Muscle layer of duodenum (tissue), 2 donors: ENCODE measurements at regions not wholly inside any gene's neighbourhood (a gene's known extent, or its start where the extent isn't known, plus 50 kb on each side); places are given as distances from the start of the nearest gene placed in this dataset.
A peak's percentile ranks its signal among the peaks of the same experiment; 100 is the strongest.

Experiments used
- H3K27ac ChIP-seq: one replicate; pipeline ENCODE4 v1.7.0; 2013; ENCODE audit warnings: mild to moderate bottlenecking, low read length
- H3K27me3 ChIP-seq: one replicate; pipeline ENCODE4 v1.7.0; 2013; ENCODE audit warnings: low read depth, mild to moderate bottlenecking, control low read depth, low read length
- H3K36me3 ChIP-seq, 2 donors: one replicate each; pipeline ENCODE4 v1.7.0; 2013; ENCODE audit warnings: low read length in 2 of 2, control low read depth in 1 of 2, mild to moderate bottlenecking in 1 of 2; ENCODE audit not compliant: insufficient read depth in 2 of 2, control insufficient read depth in 1 of 2
- H3K4me1 ChIP-seq, 2 donors: one replicate each; pipeline ENCODE4 v1.7.0; 2013; ENCODE audit warnings: low read length in 2 of 2, mild to moderate bottlenecking in 2 of 2, control low read depth in 1 of 2, moderate library complexity in 1 of 2; ENCODE audit not compliant: insufficient read depth in 2 of 2, control insufficient read depth in 1 of 2
- H3K4me3 ChIP-seq, 2 donors: one replicate each; pipeline ENCODE4 v1.7.0; 2013; ENCODE audit warnings: low read length in 2 of 2, low read depth in 1 of 2, mild to moderate bottlenecking in 1 of 2
- H3K9me3 ChIP-seq, 2 donors: one replicate each; pipeline ENCODE4 v1.7.0; 2013; ENCODE audit warnings: low read length in 2 of 2, control low read depth in 1 of 2, mild to moderate bottlenecking in 1 of 2; ENCODE audit not compliant: control insufficient read depth in 1 of 2
- donor health status: healthy.

DNA sequence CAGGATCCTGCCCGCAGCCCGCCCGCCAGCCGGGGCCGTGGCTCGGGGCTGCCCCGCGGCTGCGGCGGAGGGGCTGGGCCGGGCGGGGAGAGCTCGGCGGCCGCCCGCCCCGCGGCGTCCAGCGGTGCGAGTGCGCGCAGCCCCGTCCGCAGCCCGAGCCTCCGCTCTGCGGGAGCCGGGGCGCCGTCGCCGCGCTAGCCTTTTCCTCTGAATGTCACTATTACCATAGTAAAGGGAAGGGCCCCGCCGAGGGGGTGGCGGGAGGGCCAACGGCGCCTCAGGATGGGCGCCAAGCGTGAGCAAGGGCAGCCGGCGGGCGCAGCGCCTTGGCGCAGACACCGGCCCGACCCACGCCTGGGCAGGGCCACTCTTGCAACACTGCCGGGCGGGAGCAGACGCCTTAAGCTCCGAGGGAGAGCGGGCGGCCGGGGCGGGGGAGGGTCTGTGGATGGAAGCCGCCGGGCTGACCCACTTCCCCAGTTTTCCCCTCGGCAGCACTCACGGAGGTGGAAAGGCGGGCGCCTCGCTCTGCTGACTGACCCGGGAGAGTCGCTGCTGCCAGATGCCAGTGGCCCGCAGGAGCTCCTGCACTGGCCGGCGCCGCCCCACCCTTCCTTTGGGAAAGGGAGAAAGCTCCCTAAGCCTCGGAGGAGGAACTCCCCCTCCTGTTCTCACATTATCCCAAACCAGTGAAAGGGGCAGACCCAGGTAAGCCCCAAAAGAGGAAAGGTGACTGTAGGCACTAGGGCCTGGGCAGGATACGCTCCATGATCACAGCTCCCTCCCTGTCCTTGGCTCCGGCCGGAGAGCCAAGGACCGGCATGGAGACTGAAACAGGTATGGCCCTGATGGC is 329.4 kb downstream of the HNRNPD start:
- no peaks in the 10 kb centered on the region for H3K9me3 ChIP-seq
- H3K27ac ChIP-seq = no peak overlapping the region
- peak overlapping the region; percentile 52 to 72 for H3K4me3 ChIP-seq
- H3K27me3 ChIP-seq = peaks cover 5% of the 10 kb centered on the region
- no peaks in the 10 kb centered on the region for H3K36me3 ChIP-seq
- peaks cover 0 to 3% of the 10 kb centered on the region in 2 donors for H3K4me1 ChIP-seq

GRCh38 chr4:82043809-82044137 is 330.0 kb downstream of the HNRNPD start:
- peaks cover 5% of the 10 kb centered on the region for H3K27me3 ChIP-seq
- H3K4me1 ChIP-seq = peaks cover 0 to 3% of the 10 kb centered on the region in 2 donors
- no peaks in the 10 kb centered on the region for H3K36me3 ChIP-seq
- no peak overlapping the region for H3K27ac ChIP-seq
- no peaks in the 10 kb centered on the region for H3K9me3 ChIP-seq
- peak overlapping the region; percentile 41 to 43 for H3K4me3 ChIP-seq

DNA sequence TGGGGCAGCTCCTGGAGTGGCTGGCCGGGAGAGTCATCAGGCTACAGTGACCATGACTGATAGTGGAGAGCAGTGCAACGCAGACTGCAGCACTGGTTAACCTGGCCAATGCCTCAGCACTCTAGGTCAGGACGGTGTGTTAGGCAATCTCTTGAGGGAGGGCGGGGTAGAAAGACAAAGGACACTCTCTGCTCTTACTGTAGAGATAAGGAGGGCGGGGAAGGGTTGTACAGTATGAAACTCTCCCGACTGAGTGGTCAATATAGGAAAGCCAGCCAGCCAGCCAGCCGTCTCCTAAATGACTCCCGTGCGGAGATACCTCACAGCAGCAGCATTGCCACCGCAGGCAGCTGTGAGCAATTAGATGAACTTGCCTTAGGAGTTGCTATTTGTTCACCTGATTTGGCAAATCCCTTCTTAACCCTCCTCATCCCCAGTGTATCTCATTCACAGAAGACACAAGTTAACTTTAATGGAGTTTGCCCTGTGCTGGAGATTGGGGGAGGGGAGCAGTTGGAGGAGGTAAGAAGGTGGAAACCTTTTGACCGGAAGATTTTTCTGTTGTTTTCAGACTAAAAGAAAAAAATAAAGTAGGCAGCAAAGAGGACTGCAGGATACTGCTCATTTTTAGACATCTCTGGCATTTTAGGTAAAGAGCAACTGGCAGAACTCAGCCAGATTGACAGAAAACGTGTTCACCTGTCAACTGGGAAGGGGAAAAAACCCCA is 330.5 kb downstream of the HNRNPD start:
- H3K27ac ChIP-seq = no peak overlapping the region
- no peaks in the 10 kb centered on the region for H3K36me3 ChIP-seq
- no peaks in the 10 kb centered on the region for H3K9me3 ChIP-seq
- H3K4me1 ChIP-seq = peaks cover 0 to 3% of the 10 kb centered on the region in 2 donors
- peak overlapping the region; percentile 41 to 43 for H3K4me3 ChIP-seq
- H3K27me3 ChIP-seq = peaks cover 5% of the 10 kb centered on the region

DNA sequence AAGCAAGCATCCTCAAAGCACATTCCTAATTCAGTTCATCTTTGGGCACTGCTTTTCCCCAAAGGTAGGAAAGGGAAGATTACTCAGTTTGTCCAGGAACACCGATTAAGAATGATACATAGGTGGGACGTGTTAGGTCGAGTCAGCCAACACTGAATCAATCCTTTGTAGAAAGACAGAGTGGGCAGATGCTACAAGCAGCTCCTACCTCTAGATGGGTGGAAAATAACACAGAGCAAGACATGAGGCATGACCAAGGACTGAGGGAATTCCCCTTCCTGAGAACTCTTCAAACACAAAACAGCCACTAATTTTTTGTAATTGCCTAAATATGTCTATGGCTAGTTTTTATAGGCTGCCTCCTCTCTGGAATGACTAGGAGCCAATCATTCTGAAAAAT is 331.7 kb downstream of the HNRNPD start:
- H3K9me3 ChIP-seq = no peaks in the 10 kb centered on the region
- peaks cover 0 to 3% of the 10 kb centered on the region in 2 donors for H3K4me1 ChIP-seq
- H3K27me3 ChIP-seq = peaks cover 5% of the 10 kb centered on the region
- no peaks in the 10 kb centered on the region for H3K36me3 ChIP-seq
- H3K27ac ChIP-seq = no peak overlapping the region
- no peak overlapping the region for H3K4me3 ChIP-seq

DNA sequence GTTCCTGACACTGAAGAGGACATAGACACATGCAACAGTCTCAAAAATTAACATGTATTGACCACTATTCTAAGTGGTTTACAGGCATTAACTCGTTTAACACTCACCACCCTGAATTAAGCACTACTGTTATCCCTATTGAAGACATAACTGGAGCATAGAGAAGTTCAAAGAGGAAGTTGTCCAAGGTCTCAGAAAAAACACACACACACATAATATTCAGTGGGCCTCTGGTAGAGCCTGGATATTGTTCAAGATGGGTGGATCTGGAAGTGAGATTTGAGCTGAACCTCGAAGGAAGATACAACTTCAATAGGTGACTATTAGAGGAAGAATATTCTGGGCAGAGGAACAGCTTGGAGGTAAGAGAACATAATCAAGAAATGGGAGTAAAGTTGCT is 334.9 kb downstream of the HNRNPD start:
- peaks cover 5% of the 10 kb centered on the region for H3K27me3 ChIP-seq
- no peak overlapping the region for H3K27ac ChIP-seq
- no peaks in the 10 kb centered on the region for H3K36me3 ChIP-seq
- H3K9me3 ChIP-seq = no peaks in the 10 kb centered on the region
- no peak overlapping the region for H3K4me3 ChIP-seq
- peaks cover 0 to 3% of the 10 kb centered on the region in 2 donors for H3K4me1 ChIP-seq

DNA sequence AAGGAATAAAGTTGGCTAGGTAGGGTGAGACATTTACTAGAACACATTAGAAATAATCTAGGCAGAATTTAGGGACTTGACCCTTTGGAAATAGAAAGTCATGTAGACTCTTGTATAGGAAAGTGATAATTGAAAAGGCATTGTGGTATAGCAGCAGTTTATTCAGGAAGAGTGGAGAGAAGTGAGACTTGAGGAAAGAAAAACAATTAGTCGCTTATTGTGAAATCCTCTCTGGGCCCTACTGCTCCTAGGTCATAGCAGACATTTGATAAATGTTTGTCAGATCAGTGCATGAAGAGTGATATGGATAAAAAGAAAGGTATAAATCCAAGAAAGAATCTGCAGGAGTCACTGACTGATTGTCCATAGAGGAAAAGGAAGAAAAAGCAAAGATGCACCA is 337.6 kb downstream of the HNRNPD start:
- H3K27me3 ChIP-seq = no peaks in the 10 kb centered on the region
- no peak overlapping the region for H3K4me3 ChIP-seq
- H3K27ac ChIP-seq = no peak overlapping the region
- H3K9me3 ChIP-seq = no peaks in the 10 kb centered on the region
- H3K36me3 ChIP-seq = no peaks in the 10 kb centered on the region
- no peaks in the 10 kb centered on the region for H3K4me1 ChIP-seq

GRCh38 chr4:82034878-82035277 is 338.9 kb downstream of the HNRNPD start:
- no peaks in the 10 kb centered on the region for H3K4me1 ChIP-seq
- H3K4me3 ChIP-seq = no peak overlapping the region
- H3K36me3 ChIP-seq = no peaks in the 10 kb centered on the region
- H3K27me3 ChIP-seq = no peaks in the 10 kb centered on the region
- no peak overlapping the region for H3K27ac ChIP-seq
- H3K9me3 ChIP-seq = no peaks in the 10 kb centered on the region

DNA sequence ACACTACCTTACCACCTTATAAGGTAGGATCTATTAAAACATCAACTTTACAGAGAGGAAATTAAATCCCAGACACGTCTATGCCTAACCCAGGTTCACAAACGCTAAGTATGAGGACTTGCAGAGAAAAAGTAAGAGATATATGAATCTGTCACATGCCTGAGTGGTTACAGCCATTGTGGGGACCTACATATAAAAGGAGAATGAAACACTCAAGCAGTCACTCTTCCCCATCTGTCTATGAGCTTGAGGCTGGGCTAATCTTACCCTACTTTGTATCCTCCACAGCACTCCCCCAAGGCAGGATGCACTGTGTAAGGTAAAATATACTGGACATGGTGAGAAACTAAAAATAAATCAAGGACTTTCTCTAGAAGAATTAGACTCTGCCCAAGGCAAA is 339.9 kb downstream of the HNRNPD start:
- no peaks in the 10 kb centered on the region for H3K9me3 ChIP-seq
- no peaks in the 10 kb centered on the region for H3K4me1 ChIP-seq
- no peaks in the 10 kb centered on the region for H3K27me3 ChIP-seq
- H3K36me3 ChIP-seq = no peaks in the 10 kb centered on the region
- no peak overlapping the region for H3K4me3 ChIP-seq
- H3K27ac ChIP-seq = no peak overlapping the region

GRCh38 chr4:82031376-82031927 is 342.3 kb downstream of the HNRNPD start:
- H3K4me1 ChIP-seq = no peaks in the 10 kb centered on the region
- no peak overlapping the region for H3K27ac ChIP-seq
- H3K9me3 ChIP-seq = no peaks in the 10 kb centered on the region
- H3K27me3 ChIP-seq = no peaks in the 10 kb centered on the region
- H3K4me3 ChIP-seq = no peak overlapping the region
- H3K36me3 ChIP-seq = no peaks in the 10 kb centered on the region

DNA sequence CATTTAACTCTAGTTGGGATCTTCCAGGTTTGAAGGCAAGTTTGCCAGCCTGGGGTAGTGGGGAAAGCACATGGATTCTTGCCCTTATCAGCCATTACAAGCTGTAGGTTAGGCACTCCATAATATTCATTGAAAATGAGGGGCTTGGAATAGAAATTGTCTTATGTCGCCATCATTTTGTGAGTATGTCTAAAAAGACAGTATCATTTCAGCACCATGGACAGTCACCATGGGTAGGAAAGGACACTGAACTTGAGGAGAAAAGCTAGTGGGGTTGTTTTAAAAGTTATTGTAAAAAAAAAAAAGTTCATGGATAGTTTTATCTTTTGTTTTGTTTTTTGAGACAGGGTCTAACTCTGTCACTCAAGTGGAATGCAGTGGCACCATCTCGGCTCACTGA is 356.1 kb downstream of the HNRNPD start:
- H3K9me3 ChIP-seq = peaks cover 0 to 2% of the 10 kb centered on the region in 2 donors
- no peak overlapping the region for H3K4me3 ChIP-seq
- H3K4me1 ChIP-seq = no peaks in the 10 kb centered on the region
- no peak overlapping the region for H3K27ac ChIP-seq
- H3K36me3 ChIP-seq = no peaks in the 10 kb centered on the region
- H3K27me3 ChIP-seq = no peaks in the 10 kb centered on the region

- Histone ChIP-seq H3K36me3 (no peaks in the 10 kb centered on the region), H3K9me3 (peaks cover 0 to 9% of the 10 kb centered on the region in 2 donors), H3K27ac (no peak overlapping the region)
Observed at GRCh38 chr4:82005158-82005557, 368.6 kb downstream of the HNRNPD start.

More at GRCh38 chr4:82005158-82005557, 368.6 kb downstream of the HNRNPD start:
- Histone ChIP-seq H3K27me3 (no peaks in the 10 kb centered on the region), H3K4me3 (no peak overlapping the region), H3K4me1 (peaks cover 0 to 3% of the 10 kb centered on the region in 2 donors)
